HG02763 (cell line): ENCODE measurements at regions not wholly inside any gene's neighbourhood (a gene's known extent, or its start where the extent isn't known, plus 50 kb on each side); places are given as distances from the start of the nearest gene placed in this dataset.

Experiments used
- ATAC-seq: cut with Tn5 transposase; IDR thresholded peaks from one replicate; pipeline ENCODE4 v1.9.1; 2021; ENCODE audit warnings: mild to moderate bottlenecking, moderate library complexity; ENCODE audit not compliant: unreplicated experiment

DNA sequence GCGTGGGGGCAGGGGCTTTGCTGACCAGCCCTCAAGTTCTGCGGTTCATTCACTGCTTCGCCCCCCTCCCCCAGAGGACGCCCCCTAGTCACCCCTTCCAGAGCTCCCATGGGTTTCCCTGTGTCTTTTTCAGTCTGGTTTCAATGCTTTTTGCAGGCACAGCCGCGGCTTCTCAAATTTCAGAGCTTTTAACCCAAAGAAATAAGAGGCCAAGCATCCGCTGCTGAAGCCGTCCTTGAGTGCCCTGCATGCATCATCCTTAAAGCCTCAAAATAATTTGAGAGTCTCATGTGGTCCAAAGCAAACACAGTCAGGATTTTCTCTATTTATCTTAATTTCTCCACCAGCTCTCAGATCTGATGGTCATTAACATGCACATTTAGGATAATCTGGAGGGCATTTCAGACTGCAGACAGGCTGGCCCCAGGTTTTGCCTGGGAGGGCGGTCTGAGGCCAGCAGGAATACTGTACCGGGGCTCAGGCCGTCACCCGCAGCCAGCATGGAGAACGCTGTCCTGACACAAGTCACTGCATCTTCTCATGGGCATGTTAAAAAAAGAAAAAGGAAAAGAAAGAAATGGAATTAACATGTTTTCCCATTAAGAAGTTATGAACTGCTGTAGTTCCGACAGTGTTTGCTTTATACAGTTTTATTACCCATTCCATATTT lies 420.8 kb upstream of the IRX4 start:
- ATAC-seq: no peak

DNA sequence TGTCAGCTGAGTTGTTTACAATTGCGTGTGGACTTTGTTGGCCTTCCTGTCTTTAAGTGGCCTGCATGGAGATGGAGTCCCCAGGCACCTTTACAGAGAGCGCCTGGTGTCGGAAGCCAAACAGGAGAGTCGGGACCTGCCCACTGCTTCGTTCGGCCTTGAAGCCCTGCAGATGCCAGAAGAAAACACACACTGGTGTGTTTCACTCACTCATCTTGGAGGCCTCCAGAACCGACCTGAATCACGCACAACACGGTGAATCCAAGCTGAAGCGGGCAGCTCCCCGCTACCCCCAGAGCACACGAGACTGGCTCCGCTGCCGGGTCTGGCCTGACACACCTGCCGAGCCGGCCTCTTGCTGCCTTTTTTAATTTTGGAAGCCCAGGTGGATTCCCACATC lies 419.4 kb upstream of the IRX4 start:
- no peak for ATAC-seq

DNA sequence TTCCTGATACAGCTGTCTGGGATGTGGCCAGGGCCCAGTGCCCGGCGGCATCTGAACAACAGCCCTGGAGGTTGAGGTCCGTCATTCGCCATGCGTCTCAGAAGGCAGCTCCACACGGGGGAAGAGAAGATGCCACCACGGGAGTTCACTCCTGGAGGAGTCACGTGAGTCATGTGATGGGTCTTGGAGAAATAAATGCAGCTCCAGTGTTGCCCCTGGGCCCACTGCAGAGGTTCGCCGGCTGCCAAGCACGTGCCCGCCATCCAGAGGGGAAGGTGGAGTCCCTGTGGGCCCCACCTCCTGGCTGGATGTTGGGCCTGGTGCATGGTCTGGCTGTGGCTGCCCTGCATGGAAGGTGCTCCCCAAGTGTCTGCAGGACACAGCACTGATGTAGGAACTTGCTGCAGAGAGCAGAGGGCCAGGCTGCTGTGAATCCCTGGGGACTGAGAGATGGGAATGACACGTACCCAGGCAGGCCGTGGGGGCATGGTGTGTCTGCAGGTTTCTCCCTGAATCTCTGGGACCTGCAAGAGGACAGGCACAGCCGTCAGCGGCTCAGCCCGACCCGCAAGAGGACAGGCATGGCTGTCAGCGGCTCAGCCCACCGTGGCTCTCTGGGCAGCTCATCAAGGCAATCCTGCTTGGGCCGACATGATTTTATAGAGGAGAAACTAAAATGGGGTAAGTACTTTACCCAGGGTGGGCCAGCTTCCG lies 418.3 kb upstream of the IRX4 start:
- no peak for ATAC-seq

DNA sequence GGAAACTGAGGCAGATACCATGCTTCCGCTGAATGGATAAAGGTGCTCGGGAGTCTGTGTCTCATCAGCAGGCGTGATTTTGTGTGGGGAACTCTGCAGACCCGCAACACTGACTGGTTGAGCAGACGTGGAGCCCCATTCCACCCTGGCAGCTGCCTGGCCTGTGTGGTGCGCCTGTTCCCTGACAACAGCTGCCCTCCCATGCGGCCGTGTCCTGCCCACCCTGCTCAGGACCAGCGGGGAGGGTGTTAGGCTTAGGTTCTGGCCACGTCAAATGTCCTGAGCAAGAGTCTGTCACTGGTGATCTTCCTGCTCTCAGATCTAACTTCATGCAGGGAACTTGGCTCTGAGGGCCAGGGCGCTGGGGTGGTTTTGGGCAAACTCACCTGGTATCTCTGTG lies 417.7 kb upstream of the IRX4 start:
- ATAC-seq: no peak

DNA sequence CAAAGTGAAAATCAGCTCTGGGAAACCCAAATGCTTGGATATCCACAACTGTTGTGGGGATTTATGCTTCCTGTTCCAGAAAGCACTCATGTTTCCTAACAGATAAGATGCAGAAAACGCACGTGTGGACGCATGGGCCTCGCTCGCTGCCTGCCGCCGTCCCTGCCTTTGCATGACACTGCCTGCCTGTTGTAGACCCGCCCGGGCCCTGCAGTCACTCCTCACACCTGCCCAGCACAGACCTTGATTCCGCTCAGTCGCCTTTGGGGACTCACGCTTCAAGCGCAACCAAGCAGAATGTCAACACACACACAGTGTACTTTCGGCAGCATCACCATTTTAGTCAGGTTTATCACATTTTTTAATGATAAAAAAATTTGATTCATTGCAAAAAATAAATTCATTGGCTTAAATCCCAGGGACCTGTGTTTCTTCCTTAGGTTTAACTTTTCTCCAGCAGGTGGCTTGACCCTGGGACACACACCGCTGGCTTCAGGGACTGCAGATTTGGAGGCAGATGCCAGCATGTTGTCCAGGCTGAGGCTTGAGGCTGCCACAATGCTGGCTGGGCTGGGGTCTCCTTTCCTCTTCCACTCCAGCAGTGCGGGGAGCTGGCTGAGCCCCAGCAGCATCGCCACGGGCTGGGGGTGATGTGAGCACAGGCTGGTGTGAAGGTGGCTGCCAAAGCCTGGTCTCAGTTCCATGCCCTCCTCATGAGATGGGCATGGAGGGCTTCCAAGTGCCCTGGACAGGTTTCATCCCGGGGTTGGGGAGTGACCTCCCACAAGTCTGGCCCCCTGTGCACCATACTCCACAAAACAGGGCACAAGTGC lies 416.9 kb upstream of the IRX4 start:
- no peak for ATAC-seq

DNA sequence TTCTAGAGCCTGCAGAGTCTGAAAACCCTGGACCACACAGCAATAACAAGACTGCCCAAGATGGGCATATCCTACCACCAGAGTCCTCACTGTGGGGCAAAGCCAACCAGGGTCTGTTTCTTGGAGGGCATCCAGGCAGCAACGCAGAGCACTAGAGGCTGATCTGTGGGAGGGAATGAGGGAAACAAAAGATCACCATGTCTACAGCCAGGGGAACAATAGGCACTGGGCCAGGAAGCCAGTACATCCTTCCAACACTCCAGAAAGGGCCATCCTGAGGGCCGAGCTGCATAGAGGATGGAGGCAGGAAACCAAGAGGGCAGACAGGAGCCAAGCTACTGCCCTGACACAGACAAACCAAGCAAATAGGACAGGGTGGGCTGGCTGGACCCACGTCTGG lies 416.1 kb upstream of the IRX4 start:
- ATAC-seq: no peak

DNA sequence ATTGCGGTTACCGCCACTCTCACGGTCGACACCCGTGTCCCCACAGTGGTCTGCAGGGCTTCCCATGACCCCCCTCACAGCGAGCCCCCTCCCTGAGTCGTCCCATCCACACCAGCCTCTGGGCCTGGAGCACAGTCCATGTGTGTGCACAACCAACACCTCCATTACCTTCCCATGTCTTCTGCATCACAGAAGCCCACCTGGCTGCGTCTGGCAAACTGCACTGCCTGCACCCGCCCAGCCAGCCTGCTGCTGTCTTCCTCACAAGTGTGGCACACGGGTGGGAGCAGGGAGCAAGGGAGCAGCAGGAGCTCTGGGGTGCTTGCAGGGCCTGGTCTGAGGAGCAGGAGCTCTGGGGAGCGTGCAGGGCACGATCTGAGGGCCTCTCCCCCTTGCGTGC lies 415.3 kb upstream of the IRX4 start:
- ATAC-seq: no peak

DNA sequence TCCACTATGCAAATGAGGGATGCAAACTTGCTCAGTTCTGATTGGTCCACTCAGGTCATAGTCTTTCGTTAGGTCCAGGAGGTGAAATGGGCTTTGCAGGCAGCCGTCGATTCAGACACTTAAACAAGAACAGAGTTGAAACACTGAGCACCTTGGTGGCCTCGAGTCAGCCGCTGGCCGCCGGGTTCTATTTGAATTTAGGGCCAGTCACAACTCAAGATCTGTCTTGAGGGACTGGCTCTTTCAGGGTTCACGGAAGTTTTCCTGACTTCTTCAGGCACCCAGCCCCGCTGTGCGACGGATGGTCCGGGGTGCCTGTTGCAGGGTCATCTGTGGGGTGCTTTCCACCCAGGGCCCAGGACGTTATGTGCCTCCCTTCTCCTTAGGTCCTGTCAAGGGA lies 412.8 kb upstream of the IRX4 start:
- ATAC-seq: no peak

DNA sequence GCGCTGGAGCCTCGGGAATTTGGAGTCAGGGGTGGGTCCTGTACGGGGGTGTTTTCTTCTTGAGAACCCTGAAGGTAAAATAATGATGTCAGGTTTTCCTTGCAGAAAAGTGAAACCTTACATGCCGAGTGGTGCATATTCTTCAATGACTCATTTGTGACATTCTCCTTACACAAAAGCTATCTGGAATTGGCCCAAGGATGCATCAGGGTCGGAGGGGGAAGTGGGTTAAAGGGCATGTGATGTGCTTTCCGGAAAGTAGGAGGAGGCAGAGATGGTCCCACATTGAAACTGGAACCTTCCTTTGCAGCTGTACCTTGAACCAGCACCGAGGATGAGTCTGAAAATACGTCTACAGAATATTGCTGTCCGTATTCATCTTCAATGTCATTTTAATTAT lies 411.2 kb upstream of the IRX4 start:
- no peak for ATAC-seq

DNA sequence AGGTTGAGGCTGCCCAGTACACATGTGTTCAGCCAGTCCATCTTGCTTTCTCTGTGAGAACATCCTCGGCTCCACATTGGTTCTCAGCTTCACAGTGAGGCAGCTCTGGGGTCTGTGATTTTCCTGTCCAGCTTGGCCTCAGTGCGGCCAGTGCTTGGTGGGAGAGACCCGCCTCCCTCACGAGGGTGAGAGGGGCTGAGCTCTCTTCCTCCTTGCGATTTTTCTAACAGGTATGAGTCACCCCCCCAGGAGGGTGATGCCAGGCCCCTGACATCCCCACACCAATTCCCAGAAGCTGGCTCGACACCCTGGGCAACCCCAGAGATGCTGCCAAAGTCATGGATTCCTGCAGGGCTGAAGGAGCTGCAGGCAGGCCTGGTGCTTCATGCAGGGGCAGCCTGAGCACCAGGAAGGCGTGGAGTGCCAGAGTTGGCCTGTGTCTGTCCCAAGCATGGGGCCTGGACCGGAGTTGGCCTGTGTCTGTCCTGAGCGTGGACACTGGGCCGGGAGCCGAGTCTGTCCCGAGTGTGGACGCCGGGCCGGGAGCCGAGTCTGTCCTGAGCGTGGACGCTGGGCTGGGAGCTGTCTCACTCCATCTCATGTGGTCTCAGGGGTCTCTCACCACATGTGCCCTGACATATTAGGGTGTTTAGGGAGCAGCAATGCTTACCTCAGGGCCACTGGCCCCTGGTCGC lies 408.6 kb upstream of the IRX4 start:
- no peak for ATAC-seq

DNA sequence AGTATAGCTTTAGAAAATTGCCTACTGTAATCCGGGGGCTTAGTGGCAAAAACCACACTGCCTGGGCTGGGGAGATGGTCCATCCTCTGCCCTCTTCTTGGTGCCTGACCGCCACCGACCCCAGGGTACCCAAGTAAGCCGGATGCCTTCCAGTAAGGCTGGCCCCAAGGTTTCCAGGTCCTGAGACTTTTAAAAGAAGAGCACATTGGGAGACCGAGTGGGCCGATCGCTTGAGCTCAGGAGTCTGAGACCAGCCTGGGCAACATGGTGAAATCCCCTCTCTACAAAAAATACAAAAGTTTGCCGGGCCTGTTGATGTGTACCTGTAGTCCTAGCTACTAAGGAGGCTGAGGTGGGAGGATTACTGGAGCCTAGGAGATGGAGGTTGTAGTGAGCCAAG lies 406.7 kb upstream of the IRX4 start:
- ATAC-seq: no peak

DNA sequence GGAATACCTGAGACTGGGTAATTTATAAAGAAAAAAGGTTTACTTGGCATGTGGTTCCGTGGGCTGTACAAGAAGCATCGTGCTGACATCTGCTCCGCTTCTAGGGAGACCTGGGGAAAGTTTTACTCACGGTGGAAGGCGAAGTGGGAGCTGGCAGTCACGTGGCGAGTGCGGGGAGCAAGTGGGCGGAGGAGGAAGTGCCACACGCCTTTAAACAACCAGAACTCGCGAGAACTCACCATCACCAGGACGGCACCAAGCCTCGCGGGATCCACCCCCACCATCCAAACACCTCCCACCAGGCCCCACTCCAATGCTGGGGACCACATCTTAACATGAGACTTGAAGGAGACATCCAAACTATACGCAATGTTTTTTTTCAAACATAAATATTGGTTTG lies 406.2 kb upstream of the IRX4 start:
- ATAC-seq: no peak

DNA sequence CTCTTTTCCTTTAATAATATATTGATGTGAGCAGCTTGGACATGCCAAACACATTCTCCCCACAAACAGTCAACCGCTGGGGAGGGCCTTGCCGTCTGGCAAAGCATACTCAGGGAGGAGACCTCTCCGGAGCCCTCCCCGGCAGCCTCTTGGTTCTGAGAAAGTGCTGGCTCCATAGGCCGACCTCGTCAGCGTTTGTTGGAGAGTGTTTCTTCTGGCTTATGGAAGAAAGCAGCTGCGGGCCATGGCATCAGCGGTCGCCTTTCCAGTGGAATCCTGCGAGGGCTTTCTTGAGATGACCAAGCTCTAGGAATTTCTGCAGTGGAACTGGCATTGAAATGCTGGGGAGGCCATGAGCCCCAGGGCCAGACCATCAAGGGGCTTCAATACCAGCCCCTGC lies 405.7 kb upstream of the IRX4 start:
- ATAC-seq: no peak

DNA sequence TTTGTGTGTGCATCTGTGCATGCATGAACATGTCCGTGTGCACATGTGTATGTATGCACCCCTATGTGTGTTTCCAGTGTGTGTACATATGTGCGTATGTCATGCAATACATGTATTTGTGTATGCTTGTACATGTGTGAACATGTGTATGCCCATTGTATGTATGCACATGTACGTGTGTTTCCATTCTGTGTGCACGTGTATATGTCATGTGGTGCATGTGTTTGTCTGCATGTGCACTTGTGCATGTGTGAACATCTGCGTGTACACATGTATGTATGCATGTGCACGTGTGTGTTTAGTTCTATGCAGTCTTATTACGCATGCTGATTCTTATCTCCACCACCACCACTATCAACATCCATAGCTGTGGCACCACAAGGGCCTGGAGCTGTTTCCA lies 403.5 kb upstream of the IRX4 start:
- no peak for ATAC-seq

DNA sequence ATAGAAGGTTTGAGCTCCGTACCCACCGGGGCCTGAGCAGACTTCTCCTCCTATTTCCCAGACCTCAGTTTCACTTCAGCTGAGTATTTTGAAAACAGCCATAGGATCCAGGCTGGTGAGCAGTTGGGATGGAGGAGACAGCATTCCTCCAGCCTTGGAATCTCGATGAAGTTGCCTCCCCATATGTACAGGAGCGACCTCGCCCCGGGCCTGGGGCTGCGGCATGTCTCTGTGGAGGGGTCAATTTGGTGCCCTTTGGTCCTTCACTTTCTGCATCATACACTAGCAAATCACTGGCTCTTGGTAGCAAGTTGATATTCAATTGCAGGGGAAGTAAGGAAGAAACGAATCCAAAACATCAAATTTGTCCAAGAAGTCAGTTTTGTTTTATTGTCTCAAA lies 402.0 kb upstream of the IRX4 start:
- no peak for ATAC-seq

DNA sequence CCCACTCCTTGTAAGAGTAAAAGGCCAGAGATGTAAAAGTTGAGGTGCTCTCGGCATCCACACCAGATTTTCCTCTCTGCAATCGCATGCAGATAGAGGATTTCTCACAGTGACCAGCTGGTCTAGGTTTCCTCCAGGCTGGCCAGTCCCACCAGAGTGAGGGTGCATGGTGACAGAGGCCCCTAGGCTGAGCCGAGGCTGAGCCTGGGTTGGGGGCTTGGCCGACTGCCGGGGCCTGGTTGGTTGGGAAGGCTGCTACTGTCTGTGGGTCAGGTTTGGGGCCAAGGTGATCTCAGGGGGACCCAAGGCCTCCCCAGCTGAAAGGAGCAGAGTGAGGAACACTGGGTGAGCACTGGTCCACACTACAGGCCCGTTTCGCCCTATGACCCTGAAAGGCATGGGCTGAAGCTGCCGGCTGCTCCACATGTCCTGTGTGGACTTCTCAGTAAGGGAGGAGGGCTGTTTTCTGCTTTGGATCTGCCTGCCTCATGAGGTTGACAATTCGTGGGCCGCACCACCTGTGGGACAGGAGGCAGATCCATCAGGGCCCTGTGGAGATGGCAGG lies 400.8 kb upstream of the IRX4 start:
- no peak for ATAC-seq

DNA sequence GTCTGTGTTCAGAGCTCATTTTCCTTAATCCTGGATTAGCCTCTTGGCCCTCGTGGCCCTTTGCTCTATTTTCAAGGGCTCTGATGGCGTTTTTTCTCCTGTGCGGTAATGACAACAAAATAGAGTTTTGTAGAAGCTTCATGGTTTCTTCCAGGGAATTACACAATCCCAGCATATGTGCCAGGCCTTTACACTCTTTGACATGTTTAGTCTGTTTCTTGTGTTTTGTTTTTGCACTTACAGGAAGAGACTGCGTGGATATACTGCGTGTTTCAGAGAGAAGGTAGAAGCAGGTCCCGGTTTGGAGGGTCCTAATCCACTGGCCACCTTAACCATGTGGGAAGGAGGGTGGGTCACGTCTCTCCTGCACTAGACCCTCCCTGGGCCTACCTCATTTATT lies 400.2 kb upstream of the IRX4 start:
- no peak for ATAC-seq

DNA sequence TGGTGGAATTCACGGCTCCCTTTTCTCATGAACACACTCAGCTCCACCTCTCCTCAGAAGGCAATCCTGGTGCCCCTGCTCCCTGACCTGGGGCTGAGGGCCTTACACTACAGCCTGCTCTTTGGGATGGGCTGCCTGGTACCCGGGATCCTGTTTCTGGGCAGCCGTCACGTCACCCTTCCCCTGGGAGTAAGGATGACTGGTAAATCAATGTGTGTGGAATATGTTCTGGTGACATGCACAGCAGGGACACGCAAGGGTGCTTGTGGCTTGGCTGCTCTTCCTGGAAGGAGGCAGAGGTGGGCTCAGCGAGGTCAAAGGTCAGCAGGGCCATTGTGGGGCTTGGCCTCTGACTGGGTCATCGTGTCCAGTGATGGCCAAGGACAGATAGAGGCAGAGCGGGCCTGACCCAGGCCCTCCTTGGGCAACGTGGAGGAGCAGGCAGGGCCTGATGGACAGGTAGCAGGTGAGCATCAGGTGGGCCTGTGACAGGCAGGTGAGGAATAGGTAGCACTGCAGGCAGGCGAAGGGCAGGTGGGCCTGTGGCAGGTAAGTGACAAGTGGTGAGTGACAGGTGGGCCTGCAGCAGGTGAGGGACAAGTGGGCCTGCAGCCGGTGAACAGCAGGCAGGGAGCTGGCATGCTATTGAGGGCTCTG lies 399.4 kb upstream of the IRX4 start:
- ATAC-seq: no peak

DNA sequence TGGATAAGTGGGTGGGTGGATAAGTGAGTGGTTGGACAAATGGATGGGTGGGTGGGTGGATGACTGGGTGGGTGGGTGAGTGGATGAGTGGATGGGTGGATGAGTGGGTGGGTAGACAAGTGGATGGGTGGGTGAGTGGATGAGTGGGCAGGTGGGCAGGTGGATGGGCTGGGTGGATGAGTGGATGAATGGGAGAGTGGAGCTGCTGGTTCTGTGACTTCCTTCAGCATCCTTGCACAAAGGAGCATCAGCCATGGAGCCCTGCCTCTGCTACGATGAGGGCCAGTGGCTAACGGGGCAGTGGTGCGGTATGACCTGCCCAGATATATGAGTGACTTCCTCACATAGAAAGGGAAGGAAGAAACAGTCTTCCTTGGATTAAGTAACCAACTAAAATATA lies 398.7 kb upstream of the IRX4 start:
- no peak for ATAC-seq

DNA sequence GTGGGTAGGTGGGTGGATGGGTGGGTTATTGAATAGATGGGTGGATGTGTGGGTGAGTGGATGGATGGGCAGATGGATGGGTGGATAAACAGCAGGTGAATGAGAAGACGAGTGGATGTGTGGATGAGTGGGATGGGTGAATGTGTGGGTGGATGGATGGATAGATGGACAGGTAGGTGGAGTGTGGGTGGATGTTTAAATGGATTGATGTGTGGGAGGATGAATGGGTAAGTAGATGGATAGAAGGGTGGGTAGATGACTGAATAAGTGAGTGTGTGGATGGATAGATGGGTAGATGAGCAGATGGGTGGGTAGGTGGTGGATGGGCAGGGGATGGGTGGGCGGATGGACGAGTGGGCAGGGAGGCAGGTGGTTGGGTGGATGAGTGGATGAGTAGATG lies 397.6 kb upstream of the IRX4 start:
- no peak for ATAC-seq
